SU-DHL-6 (cell line): ENCODE measurements at regions not wholly inside any gene's neighbourhood (a gene's known extent, or its start where the extent isn't known, plus 50 kb on each side); places are given as distances from the start of the nearest gene placed in this dataset.

Experiments
- CTCF ChIP-seq: fragments of 200-600 bp; sonication (generic); IDR thresholded peaks from one replicate; pipeline ENCODE4 v1.5.1; 2017; ENCODE audit warnings: antibody characterized with exemption, mild to moderate bottlenecking, low read length, moderate library complexity; ENCODE audit not compliant: insufficient read depth, poor library complexity, severe bottlenecking
- EZH2phosphoT487 ChIP-seq: fragments of 200-600 bp; sonication (generic), shearing (Covaris generic); conservative IDR thresholded peaks from 2 replicates; pipeline ENCODE4 v1.6.1; 2018; ENCODE audit warnings: mild to moderate bottlenecking, antibody characterized with exemption, low read length, moderate library complexity, mixed read lengths

GRCh38 chr2:89820248-89820647 lies 1128.8 kb downstream of the RPIA start:
- TF ChIP-seq CTCF (no peak), EZH2phosphoT487 (no peak)
